ENCODE measurements at regions not wholly inside any gene's neighbourhood (a gene's known extent, or its start where the extent isn't known, plus 50 kb on each side); places are given as distances from the start of the nearest gene placed in this dataset.

- TF ChIP-seq POLR2AphosphoS5 (IDR thresholded peaks at IDR 0.05; ENCODE audit: low read depth) = no peak
- no peak for TF ChIP-seq CTCF (IDR thresholded peaks at IDR 0.05; ENCODE audit: insufficient read depth, low read length)
- no peak for TF ChIP-seq REST (IDR thresholded peaks at IDR 0.05; ENCODE audit: insufficient replicate concordance, low read depth)
- TF ChIP-seq SPI1 (IDR thresholded peaks at IDR 0.05; ENCODE audit: borderline replicate concordance, low read depth) = no peak
- TF ChIP-seq GABPA (IDR thresholded peaks at IDR 0.05; ENCODE audit: low read depth) = no peak
Observed at GRCh38 chr14:85454226-85454813, 75.6 kb upstream of the FLRT2 start.
